GM23338 (cell line): ENCODE measurements at regions not wholly inside any gene's neighbourhood (a gene's known extent, or its start where the extent isn't known, plus 50 kb on each side); places are given as distances from the start of the nearest gene placed in this dataset.

Experiments used
- ATAC-seq: fragments of 200-7000 bp; cut with Tn5 transposase; 3 replicates; pipeline ENCODE4 v1.9.1; 2020
- DNase-seq: peaks from one replicate; pipeline ENCODE4 v3.0.0-alpha.2; 2015; ENCODE audit warnings: low spot score
- H2AFZ ChIP-seq: fragments of 200-600 bp; sonication (generic); 2 replicates; pipeline ENCODE4 v1.8.0; 2016; ENCODE audit warnings: antibody characterized with exemption, mild to moderate bottlenecking, moderate library complexity
- H3F3A ChIP-seq: fragments of 200-600 bp; sonication (generic); replicated peaks from 2 replicates; pipeline ENCODE4 v1.8.0; 2017; ENCODE audit warnings: antibody characterized with exemption, mixed run types, low read depth
- H3K27ac ChIP-seq: fragments of 200-600 bp; sonication (generic); 2 replicates; pipeline ENCODE4 v1.6.1; 2016; ENCODE audit warnings: low read depth
- H3K27me3 ChIP-seq: fragments of 200-600 bp; sonication (generic); 2 replicates; pipeline ENCODE4 v1.8.0; 2016; ENCODE audit warnings: mild to moderate bottlenecking, mixed run types, moderate library complexity; ENCODE audit not compliant: insufficient read depth
- H3K36me3 ChIP-seq: fragments of 200-600 bp; sonication (generic); 2 replicates; pipeline ENCODE4 v1.8.0; 2016; ENCODE audit warnings: mild to moderate bottlenecking; ENCODE audit not compliant: insufficient read depth
- H3K4me1 ChIP-seq: fragments of 200-600 bp; sonication (generic); 2 replicates; pipeline ENCODE4 v1.8.0; 2016; ENCODE audit warnings: mild to moderate bottlenecking, moderate library complexity; ENCODE audit not compliant: insufficient read depth
- H3K4me2 ChIP-seq: fragments of 200-600 bp; sonication (generic); 2 replicates; pipeline ENCODE4 v1.7.1; 2017; ENCODE audit warnings: mixed run types
- H3K4me3 ChIP-seq: fragments of 200-600 bp; sonication (generic); 2 replicates; pipeline ENCODE4 v1.6.1; 2016; ENCODE audit warnings: mixed run types
- H3K79me2 ChIP-seq: fragments of 200-600 bp; sonication (generic); replicated peaks from 2 replicates; pipeline ENCODE4 v1.8.0; 2017; ENCODE audit warnings: mild to moderate bottlenecking; ENCODE audit not compliant: insufficient read depth
- H3K9me2 ChIP-seq: fragments of 200-600 bp; sonication (generic); 2 replicates; pipeline ENCODE4 v1.8.0; 2017; ENCODE audit not compliant: insufficient read depth
- H4K20me1 ChIP-seq: fragments of 200-600 bp; sonication (generic); replicated peaks from 2 replicates; pipeline ENCODE4 v1.8.0; 2017; ENCODE audit warnings: mild to moderate bottlenecking; ENCODE audit not compliant: insufficient read depth
- H3K27ac Mint-ChIP-seq: 2 replicates; pipeline ENCODE4 v1.8.0; 2020; ENCODE audit warnings: inconsistent platforms, mild to moderate bottlenecking, moderate library complexity, mixed read lengths
- H3K27me3 Mint-ChIP-seq: 3 replicates; pipeline ENCODE4 v1.8.0; 2022; ENCODE audit warnings: low read depth, mild to moderate bottlenecking, moderate library complexity, mixed read lengths, inconsistent platforms; ENCODE audit not compliant: insufficient read depth, poor library complexity
- H3K36me3 Mint-ChIP-seq: 3 replicates; pipeline ENCODE4 v1.8.0; 2021; ENCODE audit warnings: low read depth, mild to moderate bottlenecking, inconsistent platforms, moderate library complexity, mixed read lengths
- H3K4me1 Mint-ChIP-seq: 3 replicates; pipeline ENCODE4 v1.8.0; 2020; ENCODE audit warnings: mild to moderate bottlenecking, inconsistent platforms, mixed read lengths
- H3K4me3 Mint-ChIP-seq: 3 replicates; pipeline ENCODE4 v1.8.0; 2021; ENCODE audit warnings: moderate library complexity, mild to moderate bottlenecking, inconsistent platforms, mixed read lengths
- H3K9me3 Mint-ChIP-seq: 3 replicates; pipeline ENCODE4 v1.8.0; 2020; ENCODE audit warnings: moderate library complexity, mild to moderate bottlenecking, inconsistent platforms, mixed read lengths
- CTCF ChIP-seq, 2 experiments: fragments of 200-600 bp in 1 of 2; sonication (generic) in 1 of 2; conservative IDR thresholded peaks; 2 replicates each; pipeline versions ENCODE4 v1.5.1 to v1.6.1; 2016 to 2017; ENCODE audit warnings: antibody characterized with exemption in 2 of 2, low read depth in 2 of 2, mild to moderate bottlenecking in 2 of 2, moderate library complexity in 1 of 2
- EZH2 ChIP-seq: fragments of 200-600 bp; sonication (generic); IDR thresholded peaks from one replicate; pipeline ENCODE4 v1.8.0; 2017; ENCODE audit warnings: antibody characterized with exemption, mild to moderate bottlenecking, low read depth; ENCODE audit not compliant: unreplicated experiment
- EZH2phosphoT487 ChIP-seq: fragments of 200-600 bp; sonication (generic); IDR thresholded peaks from one replicate; pipeline ENCODE4 v1.8.1; 2018; ENCODE audit warnings: antibody characterized with exemption; ENCODE audit not compliant: unreplicated experiment
- JUNB ChIP-seq: IDR thresholded peaks from one replicate; pipeline ENCODE4 v1.6.1; 2016; ENCODE audit warnings: antibody characterized with exemption; ENCODE audit not compliant: unreplicated experiment
- POLR2AphosphoS5 ChIP-seq: IDR thresholded peaks from 2 replicates; pipeline ENCODE4 v1.6.1; 2016; ENCODE audit warnings: antibody characterized with exemption, low read depth
- STAT1 ChIP-seq: IDR thresholded peaks from one replicate; pipeline ENCODE4 v1.6.1; 2016; ENCODE audit warnings: antibody characterized with exemption; ENCODE audit not compliant: unreplicated experiment
- ZNF114 ChIP-seq: fragments of 250-450 bp; sonication (Bioruptor Pico); IDR thresholded peaks from 2 replicates; pipeline ENCODE4 v1.5.0; 2020; ENCODE audit warnings: mild to moderate bottlenecking, moderate library complexity
- ZNF462 ChIP-seq: fragments of 250-450 bp; sonication (Bioruptor Pico); IDR thresholded peaks from 2 replicates; pipeline ENCODE4 v1.5.0; 2020; ENCODE audit warnings: mild to moderate bottlenecking, moderate library complexity

- TF ChIP-seq STAT1 (no peak), POLR2AphosphoS5 (no peak), JUNB (no peak), ZNF462 (CRISPR knock-in tag) (no peak), EZH2phosphoT487 (no peak), ZNF114 (CRISPR knock-in tag) (no peak), CTCF (conservative IDR thresholded peaks at IDR 0.05; ENCODE audit: low read depth in 2 of 2) (no peak), EZH2 (no peak)
- Histone ChIP-seq H3K27ac (no peak overlapping the region), H2AFZ (no peak overlapping the region), H3K79me2 (no peaks in the 10 kb centered on the region), H4K20me1 (no peaks in the 10 kb centered on the region), H3K4me3 (no peak overlapping the region), H3K4me2 (no peak overlapping the region), H3K36me3 (no peaks in the 10 kb centered on the region), H3K27me3 (no peaks in the 10 kb centered on the region), H3K9me2 (no peaks in the 10 kb centered on the region), H3K4me1 (no peaks in the 10 kb centered on the region), H3F3A (no peaks in the 10 kb centered on the region)
- no peak for DNase-seq
- Mint-ChIP-seq H3K4me3 (no peak overlapping the region), H3K36me3 (peaks cover 3% of the 10 kb centered on the region; the same call in 1 of the 3 replicates), H3K27me3 (peaks cover 2% of the 10 kb centered on the region), H3K4me1 (no peaks in the 10 kb centered on the region), H3K9me3 (peaks cover 7% of the 10 kb centered on the region; the same call in 1 of the 3 replicates), H3K27ac (no peak overlapping the region)
- no peak for ATAC-seq
These were observed 75.0 kb downstream of the TMEM237 start for GRCh38 chr2:201568217-201568820.
